ENCODE measurements at regions not wholly inside any gene's neighbourhood (a gene's known extent, or its start where the extent isn't known, plus 50 kb on each side); places are given as distances from the start of the nearest gene placed in this dataset.

- no peak for TF ChIP-seq EZH2phosphoT487 (IDR thresholded peaks at IDR 0.05; ENCODE audit: borderline replicate concordance)
- TF ChIP-seq, protein P1, sequence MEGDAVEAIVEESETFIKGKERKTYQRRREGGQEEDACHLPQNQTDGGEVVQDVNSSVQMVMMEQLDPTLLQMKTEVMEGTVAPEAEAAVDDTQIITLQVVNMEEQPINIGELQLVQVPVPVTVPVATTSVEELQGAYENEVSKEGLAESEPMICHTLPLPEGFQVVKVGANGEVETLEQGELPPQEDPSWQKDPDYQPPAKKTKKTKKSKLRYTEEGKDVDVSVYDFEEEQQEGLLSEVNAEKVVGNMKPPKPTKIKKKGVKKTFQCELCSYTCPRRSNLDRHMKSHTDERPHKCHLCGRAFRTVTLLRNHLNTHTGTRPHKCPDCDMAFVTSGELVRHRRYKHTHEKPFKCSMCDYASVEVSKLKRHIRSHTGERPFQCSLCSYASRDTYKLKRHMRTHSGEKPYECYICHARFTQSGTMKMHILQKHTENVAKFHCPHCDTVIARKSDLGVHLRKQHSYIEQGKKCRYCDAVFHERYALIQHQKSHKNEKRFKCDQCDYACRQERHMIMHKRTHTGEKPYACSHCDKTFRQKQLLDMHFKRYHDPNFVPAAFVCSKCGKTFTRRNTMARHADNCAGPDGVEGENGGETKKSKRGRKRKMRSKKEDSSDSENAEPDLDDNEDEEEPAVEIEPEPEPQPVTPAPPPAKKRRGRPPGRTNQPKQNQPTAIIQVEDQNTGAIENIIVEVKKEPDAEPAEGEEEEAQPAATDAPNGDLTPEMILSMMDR (conservative IDR thresholded peaks at IDR 0.05; ENCODE audit: low read length) = no peak
These were observed 230.1 kb downstream of the CAAP1 start for GRCh38 chr9:26662476-26662875.
